GM19397 (cell line): ENCODE measurements at regions not wholly inside any gene's neighbourhood (a gene's known extent, or its start where the extent isn't known, plus 50 kb on each side); places are given as distances from the start of the nearest gene placed in this dataset.
"Not testable (repeated sequence)": the region's sequence is repeated elsewhere in the genome, so short reads cannot be mapped to it uniquely, and the experiment has no call there.

Experiments used
- ATAC-seq: cut with Tn5 transposase; IDR thresholded peaks from one replicate; pipeline ENCODE4 v1.9.1; 2021; ENCODE audit warnings: mild to moderate bottlenecking, moderate library complexity; ENCODE audit not compliant: unreplicated experiment

GRCh38 chrX:87924619-87925018, 407.0 kb downstream of the KLHL4 start:
- no peak for ATAC-seq

DNA sequence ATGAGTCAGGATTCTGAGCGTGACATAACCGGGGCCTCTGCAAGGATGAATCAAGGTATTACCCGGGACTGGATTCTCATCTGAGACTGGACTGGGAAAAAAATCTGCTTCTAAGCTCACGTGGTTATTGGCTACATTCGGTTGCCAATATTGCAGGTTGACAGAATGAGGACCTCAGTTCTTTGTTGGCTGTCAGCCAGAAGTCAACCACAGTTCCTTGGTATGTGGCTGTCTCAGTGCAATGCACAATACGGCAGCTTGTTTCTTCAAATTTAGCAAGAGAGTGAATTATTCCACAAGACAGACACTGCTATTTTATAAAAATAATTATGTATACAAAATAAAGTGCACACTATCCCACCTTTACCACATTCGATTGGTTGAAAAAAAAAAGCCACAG, 424.2 kb downstream of the KLHL4 start:
- no peak for ATAC-seq

GRCh38 chrX:87961471-87961870, 443.9 kb downstream of the KLHL4 start:
- ATAC-seq, result no peak

- ATAC-seq, result no peak
Measured at GRCh38 chrX:87968118-87968517, 450.5 kb downstream of the KLHL4 start.

DNA sequence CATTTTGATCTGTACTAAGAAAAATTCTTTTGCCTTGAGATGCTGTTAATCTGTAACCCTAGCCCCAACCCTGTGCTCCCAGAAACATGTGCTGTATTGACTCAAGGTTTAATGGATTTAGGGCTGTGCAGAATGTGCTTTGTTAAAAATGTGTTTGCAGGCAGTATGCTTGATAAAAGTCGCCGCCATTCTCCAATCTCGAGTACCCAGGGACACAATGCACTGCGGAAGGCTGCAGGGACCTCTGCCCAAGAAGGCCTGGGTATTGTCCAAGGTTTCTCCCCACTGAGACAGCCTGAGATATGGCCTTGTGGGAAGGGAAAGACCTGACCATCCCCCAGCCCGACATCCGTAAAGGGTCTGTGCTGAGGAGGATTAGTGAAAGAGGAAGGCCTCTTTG, 454.5 kb downstream of the KLHL4 start:
- not testable (repeated sequence) for ATAC-seq

DNA sequence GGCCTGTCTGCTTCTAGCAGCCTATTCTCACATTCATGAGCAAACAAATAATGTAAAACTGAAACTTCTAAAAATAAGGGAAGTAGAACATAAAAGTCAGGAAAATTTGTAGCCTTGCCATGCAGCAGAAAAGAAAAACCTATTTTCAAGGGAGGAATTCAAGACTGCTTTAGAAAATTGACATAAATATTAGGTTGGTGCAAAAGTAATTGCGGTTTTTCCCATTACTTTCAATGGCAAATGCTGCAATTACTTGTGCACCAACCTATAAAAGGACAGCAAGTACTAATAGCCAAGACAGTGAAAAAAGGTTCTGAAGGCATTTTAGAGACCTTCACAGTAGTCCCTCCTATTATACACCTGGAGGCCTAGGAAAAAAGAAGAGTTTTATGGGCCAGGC, 457.8 kb downstream of the KLHL4 start:
- ATAC-seq, result no peak

DNA sequence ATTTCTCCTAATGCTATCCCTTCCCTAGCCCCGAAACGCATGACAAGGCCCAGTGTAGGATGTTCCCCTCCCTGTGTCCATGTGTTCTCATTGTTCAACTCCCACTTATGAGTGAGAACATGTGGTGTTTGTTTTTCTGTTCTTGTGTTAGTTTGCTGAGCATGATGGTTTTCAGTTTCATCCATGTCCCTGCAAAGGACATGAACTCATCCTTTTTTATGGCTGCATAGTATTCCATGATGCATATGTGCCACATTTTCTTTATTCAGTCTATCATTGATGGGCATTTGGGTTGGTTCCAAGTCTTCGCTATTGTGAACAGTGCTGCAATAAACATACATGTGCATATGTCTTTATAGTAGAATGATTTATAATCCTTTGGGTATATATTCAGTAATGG, 490.3 kb downstream of the KLHL4 start:
- ATAC-seq, result not testable (repeated sequence)

DNA sequence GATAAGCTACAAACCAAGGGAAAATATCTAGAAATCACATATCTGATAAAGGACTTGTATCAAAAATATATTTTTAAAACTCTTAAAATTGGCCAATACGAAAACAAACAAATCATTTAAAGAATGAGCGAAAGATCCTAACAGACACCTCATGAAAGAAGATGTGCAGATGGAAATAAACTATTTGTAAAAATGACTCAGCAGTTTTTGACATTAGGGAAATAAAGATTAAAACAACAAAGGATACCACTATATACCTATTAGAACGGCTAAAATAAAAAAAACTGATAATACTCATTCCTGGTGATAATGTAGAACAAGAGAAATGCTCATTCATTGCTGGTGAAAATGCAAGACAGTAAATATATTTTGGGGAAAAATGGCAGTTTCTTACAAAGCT, 506.4 kb downstream of the KLHL4 start:
- no peak for ATAC-seq

DNA sequence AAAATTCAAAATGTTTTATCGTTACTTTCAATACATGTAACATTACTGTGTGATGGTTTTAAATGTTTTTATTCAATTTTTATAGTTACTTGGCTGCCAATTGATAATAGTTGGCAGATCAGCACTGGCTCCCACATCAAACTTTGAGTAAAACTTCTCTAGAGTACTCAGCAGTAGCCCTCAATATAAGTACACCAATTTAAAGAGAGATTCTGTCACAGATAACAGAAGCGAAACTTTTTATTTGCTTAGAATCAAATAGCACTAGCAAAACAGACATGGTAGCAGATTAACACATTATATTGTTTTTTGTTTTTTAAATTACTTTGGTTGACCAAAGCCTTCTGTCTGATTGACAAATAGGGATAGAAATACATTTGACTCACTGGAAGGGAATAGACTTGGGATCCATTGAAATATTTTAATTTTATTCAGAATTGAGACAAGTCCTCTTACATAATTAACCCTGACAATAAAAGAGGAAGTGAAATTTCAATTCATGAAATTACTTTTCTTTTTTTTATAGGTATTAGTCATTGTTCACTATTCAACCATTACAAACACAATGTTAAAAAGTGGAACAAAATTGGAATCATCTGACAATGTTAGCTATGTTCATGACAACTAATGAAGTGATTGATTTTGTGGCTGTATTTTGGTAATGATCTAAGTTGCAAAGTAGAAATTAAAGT, 554.9 kb downstream of the KLHL4 start:
- no peak for ATAC-seq

GRCh38 chrX:88101968-88102367, 584.4 kb downstream of the KLHL4 start:
- no peak for ATAC-seq

GRCh38 chrX:88135735-88136134, 611.3 kb upstream of the CPXCR1 start:
- no peak for ATAC-seq

DNA sequence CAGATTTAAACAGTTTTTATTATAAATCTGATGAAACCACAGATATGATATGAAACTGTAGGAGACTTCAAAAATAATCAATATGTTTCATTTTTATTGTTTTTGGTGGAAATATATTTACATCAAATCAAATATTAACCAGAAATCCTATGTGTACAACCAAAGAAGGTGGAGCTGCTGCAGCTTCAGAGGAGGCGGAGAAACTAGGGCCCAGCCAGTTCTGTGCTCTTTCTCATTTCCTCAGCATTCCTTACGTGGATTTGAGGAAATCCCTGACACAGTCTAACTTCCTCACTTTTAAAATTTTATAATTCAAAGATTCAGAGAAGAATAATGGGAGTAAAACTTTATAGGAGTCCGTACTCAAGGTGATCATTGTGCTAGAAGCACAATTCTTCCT, 610.7 kb upstream of the CPXCR1 start:
- no peak for ATAC-seq

DNA sequence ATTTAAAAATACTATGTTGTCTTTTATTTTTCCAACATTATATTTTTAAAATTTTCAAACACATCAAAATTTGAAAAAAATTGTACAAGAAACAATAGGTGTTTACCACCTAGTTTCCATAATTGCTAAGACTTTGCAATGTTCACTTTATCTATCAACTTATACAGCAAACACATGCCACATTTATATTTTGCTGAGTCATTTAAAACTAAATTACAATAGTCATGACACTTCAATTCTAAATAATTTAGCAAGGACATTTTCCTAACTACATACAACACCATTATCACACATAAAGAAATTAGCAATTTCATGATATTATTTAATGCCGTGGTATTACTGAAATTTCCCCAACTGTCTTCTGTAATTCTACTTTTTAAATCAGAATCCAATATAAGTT, 600.4 kb upstream of the CPXCR1 start:
- ATAC-seq, result no peak

- ATAC-seq, result no peak
Measured at GRCh38 chrX:88170553-88170952, 576.5 kb upstream of the CPXCR1 start.

DNA sequence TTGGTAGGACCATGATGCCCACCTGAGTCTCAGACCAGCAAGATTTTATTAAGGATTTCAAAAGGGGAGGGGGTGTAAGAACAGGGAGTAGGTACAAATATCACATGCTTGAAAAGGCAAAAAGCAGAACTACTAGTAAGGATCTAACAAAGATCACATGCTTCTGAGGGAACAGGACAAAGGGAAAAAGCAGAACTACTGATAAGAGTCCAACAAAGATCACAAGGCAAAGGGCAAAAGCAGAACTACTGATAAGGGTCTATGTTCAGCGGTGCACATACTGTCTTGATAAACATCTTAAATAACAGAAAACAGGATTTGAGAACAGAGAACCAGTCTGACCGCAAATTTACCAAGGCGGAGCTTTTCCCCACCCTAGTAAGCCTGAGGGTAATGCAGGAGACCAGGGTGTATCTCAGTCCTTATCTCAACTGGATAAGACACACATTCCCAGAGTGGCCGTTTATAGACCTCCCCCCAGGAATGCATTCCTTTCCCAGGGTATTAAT, 573.0 kb upstream of the CPXCR1 start:
- ATAC-seq, result not testable (repeated sequence)

DNA sequence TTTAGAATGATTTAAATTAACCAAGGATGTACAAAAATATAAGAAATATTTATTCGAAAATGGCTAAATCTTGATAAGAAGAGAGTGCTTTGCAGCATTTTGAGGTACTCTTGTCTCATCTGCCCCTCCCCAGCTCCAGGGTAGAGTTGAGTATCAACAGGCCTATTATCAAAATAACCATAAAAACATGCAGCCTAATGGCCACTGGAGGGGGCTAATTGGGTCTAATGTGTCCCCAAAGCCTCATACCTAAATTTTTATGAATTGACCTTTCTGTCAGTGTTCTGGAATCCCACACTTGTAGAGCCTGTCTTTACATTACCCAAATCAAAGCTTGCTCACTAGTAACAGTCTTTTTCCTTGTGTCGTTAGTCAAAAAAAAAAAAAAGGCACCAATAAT, 544.9 kb upstream of the CPXCR1 start:
- ATAC-seq, result no peak

- no peak for ATAC-seq
Measured at GRCh38 chrX:88244066-88244465, 503.0 kb upstream of the CPXCR1 start.

DNA sequence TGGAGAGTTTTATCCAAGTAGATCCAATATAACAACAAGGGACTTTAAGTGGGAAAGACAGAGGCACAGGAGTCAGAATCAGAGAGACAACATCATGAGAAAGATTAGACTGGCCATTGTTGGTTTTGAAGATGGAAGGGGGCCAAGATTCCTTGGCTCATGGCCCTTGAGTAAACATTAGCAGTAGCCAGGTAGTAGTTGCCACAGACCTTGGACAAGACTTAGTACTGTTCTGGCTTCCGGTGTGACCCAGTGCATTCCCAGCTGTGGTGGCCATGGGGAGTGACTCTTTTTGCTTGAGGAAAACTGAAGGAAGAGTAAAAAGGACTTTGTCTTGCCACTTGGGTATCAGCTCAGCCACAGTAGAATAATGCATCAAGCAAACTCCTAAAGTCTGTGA, 462.2 kb upstream of the CPXCR1 start:
- no peak for ATAC-seq

DNA sequence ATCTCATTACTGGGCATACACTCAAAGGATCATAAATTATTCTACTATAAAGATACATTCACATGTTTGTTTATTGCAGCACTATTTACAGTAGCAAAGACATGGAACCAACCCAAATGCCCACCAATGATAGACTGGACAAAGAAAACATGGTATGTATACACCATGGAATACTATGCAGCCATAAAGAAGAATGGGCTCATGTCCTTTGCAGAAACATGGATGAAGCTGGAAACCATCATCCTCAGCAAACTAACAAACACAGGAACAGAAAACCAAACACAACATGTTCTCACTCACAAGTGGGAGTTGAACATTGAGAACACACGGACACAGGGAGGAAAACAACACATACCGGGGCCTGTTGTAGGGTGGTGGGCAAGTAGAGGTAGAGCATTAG, 433.1 kb upstream of the CPXCR1 start:
- ATAC-seq, result not testable (repeated sequence)

GRCh38 chrX:88325634-88326033, 421.4 kb upstream of the CPXCR1 start:
- ATAC-seq, result no peak

GRCh38 chrX:88355252-88355651, 391.8 kb upstream of the CPXCR1 start:
- no peak for ATAC-seq

DNA sequence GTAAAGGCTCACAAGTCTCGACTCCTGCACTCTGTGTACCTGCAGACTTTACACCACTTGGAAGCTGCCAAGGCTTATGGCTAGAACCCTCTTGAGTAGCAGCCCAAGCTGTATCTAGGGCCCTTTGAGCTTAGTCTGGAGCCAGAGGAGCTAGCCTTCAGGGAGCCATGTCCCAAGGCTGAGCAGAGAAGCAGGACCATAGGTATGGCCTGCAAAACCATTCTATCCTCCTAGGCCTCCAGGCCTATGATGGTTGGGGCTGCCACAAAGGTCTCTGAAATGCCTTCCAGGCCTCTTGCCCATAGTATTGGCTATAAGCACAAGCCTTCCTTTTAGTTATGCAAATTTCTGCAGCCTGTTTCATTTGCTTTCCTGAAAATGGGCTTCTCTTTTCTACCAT, 380.7 kb upstream of the CPXCR1 start:
- no peak for ATAC-seq

GRCh38 chrX:88378406-88378805, 368.6 kb upstream of the CPXCR1 start:
- no peak for ATAC-seq
